ENCODE measurements at regions not wholly inside any gene's neighbourhood (a gene's known extent, or its start where the extent isn't known, plus 50 kb on each side); places are given as distances from the start of the nearest gene placed in this dataset.
"Not testable (repeated sequence)": the region's sequence is repeated elsewhere in the genome, so short reads cannot be mapped to it uniquely, and the experiment has no call there.

- DNase-seq (ENCODE audit: low spot score in 2 of 2), result no peak
- Histone ChIP-seq H3K9me3 (no peaks in the 10 kb centered on the region), H3K27me3 (ENCODE audit: low read depth) (no peaks in the 10 kb centered on the region), H3K4me1 (no peaks in the 10 kb centered on the region), H3K4me3 (no peak overlapping the region), H3K36me3 (replicated peaks) (no peaks in the 10 kb centered on the region)
- in situ Hi-C loops (cut with MboI; ENCODE audit: low sequenced_read_pairs), result no loop called here
Observed at GRCh38 chr1:95865769-95866168, 631.8 kb downstream of the RWDD3 start.

GRCh38 chr1:95876276-95876675 lies 642.3 kb downstream of the RWDD3 start:
- H3K4me1 ChIP-seq, result no peaks in the 10 kb centered on the region
- no peak overlapping the region for H3K4me3 ChIP-seq
- no peak for DNase-seq (ENCODE audit: low spot score in 2 of 2)
- no peaks in the 10 kb centered on the region for H3K9me3 ChIP-seq
- no peaks in the 10 kb centered on the region for H3K27me3 ChIP-seq (ENCODE audit: low read depth)
- no peaks in the 10 kb centered on the region for H3K36me3 ChIP-seq (replicated peaks)
- in situ Hi-C loops (cut with MboI; ENCODE audit: low sequenced_read_pairs), result no loop called here

GRCh38 chr1:95879498-95880050 lies 645.6 kb downstream of the RWDD3 start:
- Histone ChIP-seq H3K4me3 (no peak overlapping the region), H3K36me3 (replicated peaks) (no peaks in the 10 kb centered on the region), H3K27me3 (ENCODE audit: low read depth) (no peaks in the 10 kb centered on the region), H3K4me1 (no peaks in the 10 kb centered on the region), H3K9me3 (no peaks in the 10 kb centered on the region)
- no peak for DNase-seq (ENCODE audit: low spot score in 2 of 2)
- in situ Hi-C loops (cut with MboI; ENCODE audit: low sequenced_read_pairs), result no loop called here

- Histone ChIP-seq H3K4me3 (no peak overlapping the region), H3K4me1 (peaks cover 8% of the 10 kb centered on the region), H3K27me3 (ENCODE audit: low read depth) (no peaks in the 10 kb centered on the region)
Observed at GRCh38 chr1:95888941-95889390, 655.0 kb downstream of the RWDD3 start.

GRCh38 chr1:95889400-95889799 lies 655.4 kb downstream of the RWDD3 start:
- H3K27me3 ChIP-seq (ENCODE audit: low read depth), result no peaks in the 10 kb centered on the region
- peaks cover 8% of the 10 kb centered on the region for H3K4me1 ChIP-seq
- in situ Hi-C loops (cut with MboI; ENCODE audit: low sequenced_read_pairs), result no loop called here
- DNase-seq (ENCODE audit: low spot score in 2 of 2), result no peak
- H3K4me3 ChIP-seq, result no peak overlapping the region
- H3K36me3 ChIP-seq (replicated peaks), result no peaks in the 10 kb centered on the region
- H3K9me3 ChIP-seq, result no peaks in the 10 kb centered on the region

More at GRCh38 chr1:95888941-95889390, 655.0 kb downstream of the RWDD3 start:
- no peaks in the 10 kb centered on the region for H3K36me3 ChIP-seq (replicated peaks)
- DNase-seq (ENCODE audit: low spot score in 2 of 2), result no peak
- in situ Hi-C loops (cut with MboI; ENCODE audit: low sequenced_read_pairs), result no loop called here
- H3K9me3 ChIP-seq, result no peaks in the 10 kb centered on the region

GRCh38 chr1:95893921-95894320 lies 659.9 kb downstream of the RWDD3 start:
- no peaks in the 10 kb centered on the region for H3K27me3 ChIP-seq (ENCODE audit: low read depth)
- H3K36me3 ChIP-seq (replicated peaks), result no peaks in the 10 kb centered on the region
- peaks cover 8% of the 10 kb centered on the region for H3K4me1 ChIP-seq
- no peak for DNase-seq (ENCODE audit: low spot score in 2 of 2)
- no peak overlapping the region for H3K4me3 ChIP-seq
- in situ Hi-C loops (cut with MboI; ENCODE audit: low sequenced_read_pairs), result no loop called here
- H3K9me3 ChIP-seq, result no peaks in the 10 kb centered on the region

GRCh38 chr1:95903060-95903459 lies 669.0 kb downstream of the RWDD3 start:
- Histone ChIP-seq H3K9me3 (no peaks in the 10 kb centered on the region), H3K27me3 (ENCODE audit: low read depth) (no peaks in the 10 kb centered on the region), H3K4me1 (peaks cover 6% of the 10 kb centered on the region), H3K36me3 (replicated peaks) (no peaks in the 10 kb centered on the region), H3K4me3 (no peak overlapping the region)
- DNase-seq (ENCODE audit: low spot score in 2 of 2), result peak in 1 of 2 experiments; percentile 17
- in situ Hi-C loops (cut with MboI; ENCODE audit: low sequenced_read_pairs), result no loop called here

- Histone ChIP-seq H3K27me3 (ENCODE audit: low read depth) (no peaks in the 10 kb centered on the region), H3K4me1 (peaks cover 6% of the 10 kb centered on the region), H3K9me3 (no peaks in the 10 kb centered on the region), H3K4me3 (no peak overlapping the region), H3K36me3 (replicated peaks) (no peaks in the 10 kb centered on the region)
- in situ Hi-C loops (cut with MboI; ENCODE audit: low sequenced_read_pairs), result no loop called here
- no peak for DNase-seq (ENCODE audit: low spot score in 2 of 2)
Observed at GRCh38 chr1:95905818-95906395, 671.9 kb downstream of the RWDD3 start.

- H3K9me3 ChIP-seq; H3K4me1 ChIP-seq; DNase-seq (ENCODE audit: low spot score in 2 of 2); in situ Hi-C loops (cut with MboI; ENCODE audit: low sequenced_read_pairs); H3K36me3 ChIP-seq (replicated peaks); H3K27me3 ChIP-seq (ENCODE audit: low read depth); H3K4me3 ChIP-seq: not testable (repeated sequence)
Observed at GRCh38 chr1:95911739-95912138, 677.7 kb downstream of the RWDD3 start.

GRCh38 chr1:95916616-95917015 lies 682.6 kb downstream of the RWDD3 start:
- no peaks in the 10 kb centered on the region for H3K9me3 ChIP-seq
- H3K27me3 ChIP-seq (ENCODE audit: low read depth), result no peaks in the 10 kb centered on the region
- no peaks in the 10 kb centered on the region for H3K36me3 ChIP-seq (replicated peaks)
- DNase-seq (ENCODE audit: low spot score in 2 of 2), result peak in 1 of 2 experiments; percentile 29
- no peak overlapping the region for H3K4me3 ChIP-seq
- in situ Hi-C loops (cut with MboI; ENCODE audit: low sequenced_read_pairs), result no loop called here
- no peaks in the 10 kb centered on the region for H3K4me1 ChIP-seq

GRCh38 chr1:95924684-95925083 lies 690.7 kb downstream of the RWDD3 start:
- no peak for DNase-seq (ENCODE audit: low spot score in 2 of 2)
- Histone ChIP-seq H3K9me3 (no peaks in the 10 kb centered on the region), H3K27me3 (ENCODE audit: low read depth) (no peaks in the 10 kb centered on the region), H3K4me1 (no peaks in the 10 kb centered on the region), H3K4me3 (no peak overlapping the region), H3K36me3 (replicated peaks) (no peaks in the 10 kb centered on the region)
- in situ Hi-C loops (cut with MboI; ENCODE audit: low sequenced_read_pairs), result no loop called here

GRCh38 chr1:95926331-95926730 lies 692.3 kb downstream of the RWDD3 start:
- in situ Hi-C loops (cut with MboI; ENCODE audit: low sequenced_read_pairs), result no loop called here
- no peak for DNase-seq (ENCODE audit: low spot score in 2 of 2)
- no peak overlapping the region for H3K4me3 ChIP-seq
- no peaks in the 10 kb centered on the region for H3K27me3 ChIP-seq (ENCODE audit: low read depth)
- H3K36me3 ChIP-seq (replicated peaks), result no peaks in the 10 kb centered on the region
- no peaks in the 10 kb centered on the region for H3K4me1 ChIP-seq
- no peaks in the 10 kb centered on the region for H3K9me3 ChIP-seq

GRCh38 chr1:95927061-95927460 lies 693.1 kb downstream of the RWDD3 start:
- Histone ChIP-seq H3K9me3 (no peaks in the 10 kb centered on the region), H3K27me3 (ENCODE audit: low read depth) (no peaks in the 10 kb centered on the region), H3K36me3 (replicated peaks) (no peaks in the 10 kb centered on the region), H3K4me1 (no peaks in the 10 kb centered on the region), H3K4me3 (no peak overlapping the region)
- no peak for DNase-seq (ENCODE audit: low spot score in 2 of 2)
- in situ Hi-C loops (cut with MboI; ENCODE audit: low sequenced_read_pairs), result no loop called here

- H3K4me3 ChIP-seq, result no peak overlapping the region
- H3K36me3 ChIP-seq (replicated peaks), result no peaks in the 10 kb centered on the region
- no peaks in the 10 kb centered on the region for H3K4me1 ChIP-seq
- DNase-seq (ENCODE audit: low spot score in 2 of 2), result no peak
- in situ Hi-C loops (cut with MboI; ENCODE audit: low sequenced_read_pairs), result no loop called here
- H3K9me3 ChIP-seq, result no peaks in the 10 kb centered on the region
- no peaks in the 10 kb centered on the region for H3K27me3 ChIP-seq (ENCODE audit: low read depth)
Observed at GRCh38 chr1:95935719-95936118, 701.7 kb downstream of the RWDD3 start.

Measured in HAP-1 (cell line).